ENCODE measurements at regions not wholly inside any gene's neighbourhood (a gene's known extent, or its start where the extent isn't known, plus 50 kb on each side); places are given as distances from the start of the nearest gene placed in this dataset.

DNA sequence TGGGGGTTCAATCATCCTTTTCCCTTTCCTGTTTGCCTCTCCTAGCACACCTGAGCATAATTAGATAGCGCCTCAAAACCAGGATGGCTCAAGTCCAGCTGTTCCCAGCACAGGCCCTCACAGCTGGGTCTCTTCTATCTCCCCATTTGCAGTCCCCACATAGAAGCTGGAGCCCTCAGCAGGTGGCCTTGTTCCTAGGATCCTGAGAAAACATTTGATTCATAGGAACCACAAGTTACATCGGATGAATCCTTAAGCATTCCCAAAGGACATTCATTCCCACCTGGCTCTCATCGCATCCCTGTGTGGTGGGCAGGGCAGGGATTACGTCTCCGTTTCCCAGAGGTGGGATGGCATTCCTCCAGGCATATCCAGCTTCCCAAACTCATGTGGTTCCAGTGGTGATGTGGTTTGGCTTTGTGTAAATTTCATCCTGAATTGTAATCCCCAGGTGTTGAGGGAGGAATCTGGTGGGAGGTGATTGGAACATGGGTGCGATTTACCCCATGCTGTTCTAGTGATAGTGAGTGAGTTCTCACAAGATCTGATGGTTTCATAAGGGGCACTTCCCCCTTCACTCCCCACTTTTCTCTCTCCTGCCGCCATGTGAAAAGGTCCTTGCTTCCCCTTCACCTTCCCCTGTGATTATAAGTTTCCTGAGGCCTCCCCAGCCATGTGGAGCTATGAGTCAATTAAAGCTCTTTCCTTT is 49.8 kb upstream of the LEP start:
- DNase-seq (ENCODE audit: extremely low read depth, low read depth): no peak
- TF ChIP-seq, protein P1, sequence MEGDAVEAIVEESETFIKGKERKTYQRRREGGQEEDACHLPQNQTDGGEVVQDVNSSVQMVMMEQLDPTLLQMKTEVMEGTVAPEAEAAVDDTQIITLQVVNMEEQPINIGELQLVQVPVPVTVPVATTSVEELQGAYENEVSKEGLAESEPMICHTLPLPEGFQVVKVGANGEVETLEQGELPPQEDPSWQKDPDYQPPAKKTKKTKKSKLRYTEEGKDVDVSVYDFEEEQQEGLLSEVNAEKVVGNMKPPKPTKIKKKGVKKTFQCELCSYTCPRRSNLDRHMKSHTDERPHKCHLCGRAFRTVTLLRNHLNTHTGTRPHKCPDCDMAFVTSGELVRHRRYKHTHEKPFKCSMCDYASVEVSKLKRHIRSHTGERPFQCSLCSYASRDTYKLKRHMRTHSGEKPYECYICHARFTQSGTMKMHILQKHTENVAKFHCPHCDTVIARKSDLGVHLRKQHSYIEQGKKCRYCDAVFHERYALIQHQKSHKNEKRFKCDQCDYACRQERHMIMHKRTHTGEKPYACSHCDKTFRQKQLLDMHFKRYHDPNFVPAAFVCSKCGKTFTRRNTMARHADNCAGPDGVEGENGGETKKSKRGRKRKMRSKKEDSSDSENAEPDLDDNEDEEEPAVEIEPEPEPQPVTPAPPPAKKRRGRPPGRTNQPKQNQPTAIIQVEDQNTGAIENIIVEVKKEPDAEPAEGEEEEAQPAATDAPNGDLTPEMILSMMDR (IDR thresholded peaks at IDR 0.05; ENCODE audit: low read depth, low read length): no peak
